NCI-H69 (cell line): ENCODE measurements at regions not wholly inside any gene's neighbourhood (a gene's known extent, or its start where the extent isn't known, plus 50 kb on each side); places are given as distances from the start of the nearest gene placed in this dataset.
"Not testable (repeated sequence)": the region's sequence is repeated elsewhere in the genome, so short reads cannot be mapped to it uniquely, and the experiment has no call there.

Experiments used
- DNase-seq: peaks from one replicate; lab custom pipeline; 2025; lab: John Stamatoyannopoulos, UW

DNA sequence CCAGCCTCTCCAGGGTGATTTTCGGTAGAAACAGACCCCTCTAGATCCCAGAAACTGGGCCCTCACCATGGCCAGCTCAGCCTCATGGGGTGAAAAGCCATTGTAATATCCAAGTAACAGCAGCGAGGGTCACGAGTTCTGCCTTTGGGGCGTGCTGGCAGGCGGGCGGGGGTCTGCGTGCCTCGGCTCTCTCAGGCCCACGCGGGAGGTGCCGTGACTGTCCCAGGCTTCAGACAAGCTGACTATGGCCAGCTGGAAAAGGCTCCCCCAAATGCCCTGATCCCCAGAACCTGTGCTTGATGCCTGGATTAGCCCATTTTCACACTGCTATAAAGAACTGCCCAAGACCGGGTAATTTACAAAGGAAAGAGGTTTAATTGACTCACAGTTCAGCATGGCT, 160.2 kb downstream of the LAT start:
- DNase-seq, result not testable (repeated sequence)

DNA sequence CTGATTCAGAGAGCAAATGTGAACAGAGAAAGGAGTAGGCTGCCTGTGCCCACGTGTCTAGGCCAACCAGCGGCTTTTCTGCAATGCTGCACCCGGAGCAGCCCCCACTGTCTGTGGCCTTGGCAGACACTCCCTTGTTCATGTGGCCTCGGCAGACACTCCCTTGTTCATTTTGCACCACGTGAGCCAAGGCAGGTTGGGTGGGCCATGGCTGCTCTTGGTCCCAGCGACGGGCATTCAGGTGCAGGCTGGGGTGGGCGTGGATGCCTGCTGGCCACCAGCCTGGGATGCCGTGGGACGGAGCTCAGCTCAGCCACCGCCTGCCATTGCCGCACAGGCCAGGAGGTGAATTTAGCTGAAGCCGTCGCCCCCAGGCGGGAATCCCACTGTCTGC, 159.8 kb downstream of the LAT start:
- not testable (repeated sequence) for DNase-seq

DNA sequence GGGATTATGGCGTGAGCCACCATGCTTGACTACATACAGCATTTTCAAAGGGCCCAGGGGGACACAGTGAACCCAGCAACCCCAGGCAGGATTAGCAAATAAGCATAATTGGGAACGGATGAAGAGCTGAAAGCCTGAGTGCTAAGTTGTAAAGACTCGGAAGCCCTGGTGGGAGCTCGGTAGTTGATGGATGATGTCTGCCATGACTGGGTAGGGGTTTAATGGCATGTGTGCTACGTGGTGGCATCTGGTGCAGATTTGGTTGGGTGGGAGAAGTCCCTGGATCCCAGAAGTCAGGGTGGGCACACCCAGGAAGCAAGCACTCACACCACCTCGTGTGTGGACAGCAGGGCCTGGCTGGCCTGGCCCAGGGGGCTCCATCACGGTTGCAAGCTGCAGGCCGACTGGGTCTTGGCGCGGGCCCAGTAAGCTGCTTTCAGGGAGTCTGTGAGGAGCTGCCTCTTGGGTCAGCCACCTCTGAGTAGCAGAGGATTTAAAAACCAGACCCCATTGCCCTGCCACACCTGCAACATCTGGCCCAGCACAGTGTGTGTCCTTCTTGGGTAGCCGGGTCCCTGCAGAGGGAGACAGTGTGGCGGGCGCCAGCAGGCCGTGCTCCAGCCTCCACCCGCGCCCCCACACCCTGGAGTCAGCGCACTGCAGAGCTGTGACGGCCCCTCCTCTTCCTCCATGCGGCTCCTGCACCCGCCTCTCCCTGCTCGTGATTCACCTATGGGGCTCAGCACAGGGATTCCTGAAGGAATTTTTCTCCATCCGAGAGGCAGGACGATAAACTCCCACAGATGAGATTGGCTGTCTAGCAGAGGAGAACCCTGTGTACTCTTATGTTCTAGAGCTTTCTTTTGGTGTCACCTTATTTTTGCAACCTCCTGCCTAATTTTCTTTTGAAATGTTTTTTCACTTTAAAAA, 159.2 kb downstream of the LAT start:
- not testable (repeated sequence) for DNase-seq

DNA sequence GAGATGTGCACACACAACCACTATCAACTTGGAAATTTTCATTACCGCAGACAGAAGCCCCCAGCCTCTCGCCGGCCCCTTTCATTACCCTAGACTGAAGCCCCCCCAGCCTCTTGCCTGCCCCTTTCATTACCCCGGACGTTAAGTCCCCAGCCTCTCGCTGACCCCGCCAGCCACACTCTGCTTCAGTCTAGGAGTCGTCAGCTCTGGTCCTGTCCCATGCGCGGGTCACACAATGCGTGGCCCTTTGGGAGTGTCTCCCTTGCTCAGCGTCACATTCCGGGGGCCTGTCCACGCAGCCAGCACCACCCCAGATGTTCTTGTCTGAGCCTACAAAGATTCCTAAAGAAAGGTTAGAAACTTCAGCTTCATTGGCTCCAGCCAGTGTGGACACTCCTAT, 157.7 kb downstream of the LAT start:
- not testable (repeated sequence) for DNase-seq

DNA sequence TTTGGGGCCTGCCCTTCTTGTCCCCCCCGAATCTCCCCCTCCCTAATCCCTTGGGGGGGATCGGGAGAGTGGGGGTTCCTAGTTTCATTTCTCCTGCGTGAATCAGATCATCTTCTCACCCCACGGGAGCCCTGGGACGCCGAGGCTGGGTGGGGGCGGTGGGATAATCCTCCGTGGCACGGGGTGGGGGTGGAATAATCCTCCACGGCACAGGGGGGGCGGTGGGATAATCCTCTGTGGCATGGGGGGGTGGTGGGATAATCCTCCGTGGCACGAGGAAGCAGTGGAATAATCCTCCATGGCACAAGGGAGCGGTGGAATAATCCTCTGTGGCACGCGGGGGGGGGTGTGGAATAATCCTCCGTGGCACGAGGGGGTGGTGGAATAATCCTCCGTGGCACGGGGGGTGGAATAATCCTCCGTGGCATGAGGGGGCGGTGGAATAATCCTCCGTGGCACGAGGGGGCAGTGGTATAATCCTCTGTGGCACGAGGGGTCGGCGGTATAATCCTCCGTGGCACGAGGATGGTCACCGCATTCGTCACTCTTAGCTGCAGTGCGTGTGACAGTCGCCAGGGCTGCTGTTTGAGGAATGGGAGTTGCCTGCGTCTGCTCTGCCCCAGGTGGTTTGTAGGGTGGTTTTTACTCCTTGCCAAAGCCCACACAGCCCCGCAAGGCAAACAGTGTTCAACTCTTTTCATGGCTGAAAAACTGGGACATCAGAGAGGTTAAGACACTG, 156.9 kb downstream of the LAT start:
- no peak for DNase-seq

DNA sequence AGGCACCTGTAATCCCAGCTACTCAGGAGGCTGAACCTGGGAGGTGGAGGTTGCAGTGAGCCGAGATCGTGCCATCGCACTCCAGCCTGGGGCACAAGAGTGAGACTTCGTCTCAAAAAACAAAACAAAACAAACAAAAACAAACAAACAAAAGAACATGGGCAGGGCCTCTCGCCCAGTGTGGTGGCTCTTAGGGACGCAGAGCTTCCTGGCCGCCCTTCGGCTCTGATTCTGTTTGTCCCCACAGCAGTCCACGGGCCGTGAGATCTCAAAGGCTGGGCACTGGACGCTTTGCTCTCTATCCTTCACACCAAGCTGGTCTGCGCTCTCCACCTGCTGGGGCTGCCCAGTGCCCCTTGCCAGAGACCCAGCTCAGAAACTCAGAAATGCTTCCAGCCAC, 156.3 kb downstream of the LAT start:
- not testable (repeated sequence) for DNase-seq

DNA sequence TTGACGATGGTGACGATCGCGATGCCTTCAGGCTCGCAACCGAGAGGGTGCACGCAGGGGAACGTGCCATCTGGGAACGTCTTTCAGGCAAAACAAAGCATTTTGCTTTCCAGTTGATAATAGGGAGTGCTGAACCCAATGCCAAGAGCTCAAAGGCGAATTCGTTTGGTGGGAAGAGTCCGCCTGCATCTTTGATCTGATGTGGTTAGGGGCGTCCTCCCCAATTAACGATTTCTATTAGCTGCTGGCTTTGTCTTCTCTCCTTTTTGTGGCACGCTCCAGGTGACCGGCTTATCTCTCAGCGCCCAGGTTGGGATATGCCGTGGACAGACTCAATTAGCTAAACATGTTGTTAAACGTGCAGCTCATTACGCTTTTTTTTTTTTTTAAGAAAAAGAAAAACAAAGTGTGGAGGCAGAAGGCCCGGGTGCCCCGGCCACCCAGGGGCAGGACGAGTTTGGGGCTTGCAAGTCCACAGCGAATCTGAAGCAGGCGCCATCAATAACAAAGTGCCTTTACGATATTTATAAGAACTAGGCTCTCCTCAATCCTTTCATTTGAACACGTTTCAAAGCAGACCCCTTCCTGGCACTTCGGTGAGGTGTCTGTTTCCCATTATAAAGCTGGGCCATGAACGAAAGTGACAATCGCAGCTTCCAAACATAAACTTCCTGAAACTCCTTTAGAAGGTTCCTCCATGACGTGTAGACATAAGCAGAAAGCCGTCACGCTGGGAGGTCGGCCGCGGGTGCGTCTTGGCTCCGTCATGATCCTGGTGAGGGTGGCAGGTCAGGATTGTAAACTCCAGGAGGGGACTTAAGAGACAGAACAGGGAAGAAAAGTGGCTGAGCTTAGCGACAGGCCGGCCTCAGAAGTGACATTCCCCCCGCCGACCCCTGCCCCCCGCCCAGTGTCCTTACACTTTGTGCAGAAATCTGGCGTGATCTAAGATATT, 155.3 kb downstream of the LAT start:
- DNase-seq, result not testable (repeated sequence)

DNA sequence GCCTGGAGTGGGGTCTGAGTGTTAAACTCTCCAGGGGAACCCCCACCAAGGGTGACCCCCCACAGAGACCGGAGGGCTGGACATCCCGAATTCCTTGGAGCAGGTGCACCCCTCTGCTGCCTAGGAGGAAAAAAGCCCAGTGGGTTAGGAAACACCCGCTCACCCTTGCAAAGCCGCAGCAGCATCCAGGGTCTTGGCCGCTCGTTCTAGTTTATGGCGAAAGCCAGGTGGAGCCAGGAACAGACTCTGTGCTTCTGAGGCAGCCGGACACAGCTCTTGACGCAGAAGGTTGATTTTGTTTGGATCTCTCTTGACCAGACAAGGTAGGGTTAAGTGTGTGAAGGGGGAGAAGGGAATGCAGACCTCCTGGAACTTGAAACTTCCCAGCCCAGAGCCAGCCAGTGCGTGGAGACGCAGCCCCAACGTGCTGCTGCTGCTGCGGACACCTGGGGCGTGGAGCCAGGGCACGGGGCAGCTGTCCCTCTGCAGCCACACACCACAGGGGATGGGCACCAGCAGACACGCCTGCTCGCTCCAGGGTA, 154.5 kb downstream of the LAT start:
- DNase-seq, result peak; percentile 21

DNA sequence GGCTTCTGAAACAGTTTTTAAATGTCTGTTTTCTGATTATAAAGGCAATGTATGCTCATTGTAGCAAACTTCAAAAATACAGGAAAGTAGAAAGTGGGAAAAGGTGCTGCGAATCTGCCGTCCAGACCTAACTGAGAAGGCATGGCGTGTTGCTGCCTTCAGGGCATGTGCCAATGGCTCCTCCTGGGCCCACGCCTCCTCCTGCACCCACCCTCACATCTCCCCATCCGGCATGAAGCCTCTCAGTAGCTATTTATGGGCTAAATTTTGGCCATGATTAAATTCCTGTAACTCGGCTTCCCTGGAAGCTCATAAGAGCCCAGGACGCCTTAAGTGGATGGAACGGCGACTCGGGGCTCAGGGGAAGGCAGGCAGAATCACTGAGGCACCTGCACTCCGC, 153.8 kb downstream of the LAT start:
- DNase-seq, result not testable (repeated sequence)

DNA sequence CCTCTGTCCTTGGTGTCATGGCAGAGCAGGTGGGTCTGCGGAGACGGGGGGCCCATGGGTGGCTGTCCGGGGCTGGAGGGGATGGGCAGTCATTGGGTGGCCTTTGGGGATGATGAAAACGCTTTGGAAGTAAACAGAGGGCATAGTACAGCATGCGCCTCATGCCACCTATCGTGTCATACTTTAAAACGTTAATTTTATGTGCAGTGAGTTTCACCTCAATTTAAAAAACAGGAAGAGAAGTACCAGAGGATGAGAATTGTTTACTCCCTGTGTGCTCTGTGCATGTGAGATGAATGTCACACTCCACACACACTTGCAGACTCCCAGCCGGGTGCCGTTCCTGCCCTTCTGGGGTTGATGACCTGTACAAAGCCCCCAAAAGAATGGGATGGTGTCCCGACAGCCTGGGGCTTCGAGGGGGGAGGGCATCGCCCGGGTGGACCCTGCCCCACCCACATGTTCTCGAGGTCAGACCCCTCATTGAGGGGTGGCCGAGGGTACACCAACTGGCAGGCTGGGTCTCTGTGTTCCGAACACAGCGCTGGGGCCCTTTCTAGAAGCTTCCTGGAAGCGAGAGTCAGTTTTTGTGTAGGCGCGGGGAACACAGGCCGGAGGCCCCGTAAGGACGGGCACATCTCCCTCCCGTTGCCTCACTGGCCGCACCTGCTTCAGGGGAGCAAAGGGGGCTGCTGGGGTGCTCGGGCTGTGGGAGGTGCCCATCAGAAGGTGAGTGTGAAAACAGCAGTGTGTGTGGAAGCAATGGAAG, 153.2 kb downstream of the LAT start:
- DNase-seq, result not testable (repeated sequence)

DNA sequence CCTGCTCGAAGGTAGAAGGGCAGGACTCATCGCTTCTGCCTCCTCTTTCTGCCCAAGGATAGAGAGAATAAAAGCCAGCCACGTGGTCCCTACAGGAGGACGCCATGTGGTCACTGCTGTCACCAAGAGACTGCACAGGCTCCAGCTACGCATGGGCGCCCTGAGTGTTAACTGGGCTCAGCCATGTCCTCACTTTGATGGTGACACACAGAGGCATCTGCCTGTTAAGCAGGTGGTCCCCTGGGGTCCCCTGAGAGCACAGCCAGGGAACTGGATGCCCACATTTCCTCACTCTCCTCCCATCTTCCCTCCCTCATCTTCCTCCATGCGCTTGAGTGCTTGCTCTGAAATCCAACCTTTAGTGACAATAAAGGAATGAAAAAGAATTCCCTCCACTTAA, 152.6 kb downstream of the LAT start:
- DNase-seq, result not testable (repeated sequence)

DNA sequence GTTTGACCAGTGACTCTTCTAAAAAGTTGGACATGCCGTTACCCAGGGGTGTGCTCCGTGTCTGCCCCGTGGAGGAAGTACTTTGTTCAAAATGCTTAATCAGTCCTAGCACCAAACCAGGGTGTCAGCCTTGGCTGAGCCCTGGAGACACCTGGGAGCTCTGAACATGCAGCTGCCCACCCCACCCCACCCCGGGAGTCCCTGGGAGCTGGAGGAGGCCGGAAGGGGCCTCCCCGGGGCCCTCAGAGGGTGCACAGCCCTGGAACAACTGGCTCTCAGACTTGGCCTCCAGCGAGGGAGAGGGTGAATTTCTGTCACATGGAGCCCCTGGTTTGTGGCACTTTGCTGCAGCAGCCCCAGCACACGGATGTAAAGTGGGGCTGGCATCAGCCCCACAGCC, 152.1 kb downstream of the LAT start:
- DNase-seq, result not testable (repeated sequence)

DNA sequence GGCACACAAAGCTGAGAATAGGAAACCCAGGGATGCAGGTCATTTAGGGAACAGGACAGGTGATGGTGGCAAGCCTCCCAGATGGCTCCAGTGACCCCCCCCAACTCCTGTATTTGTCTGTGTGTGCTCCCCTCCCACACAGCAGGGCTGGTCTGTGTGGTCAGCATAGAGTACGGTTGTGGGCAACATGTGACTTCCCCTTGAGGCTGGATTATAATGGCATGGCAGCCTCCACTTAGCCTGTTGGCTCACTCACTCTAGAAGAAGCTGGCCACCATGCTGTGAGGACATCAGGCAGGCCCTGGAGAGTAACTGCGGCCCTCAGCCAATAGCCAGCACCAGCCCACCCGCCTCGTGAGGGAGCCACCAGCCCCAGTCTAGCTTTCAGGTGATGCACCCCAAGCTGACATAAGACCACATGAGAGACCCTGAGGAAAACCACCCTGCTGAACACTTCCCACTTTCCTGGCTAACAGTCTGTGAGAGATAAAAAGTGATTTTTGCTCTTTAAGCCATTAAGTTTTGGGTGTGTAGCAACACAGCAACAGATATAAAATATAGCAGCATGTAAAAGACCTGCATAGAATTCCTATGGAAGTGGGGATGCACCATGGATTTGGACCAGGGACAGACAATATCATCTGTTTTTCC, 151.3 kb downstream of the LAT start:
- DNase-seq, result not testable (repeated sequence)

DNA sequence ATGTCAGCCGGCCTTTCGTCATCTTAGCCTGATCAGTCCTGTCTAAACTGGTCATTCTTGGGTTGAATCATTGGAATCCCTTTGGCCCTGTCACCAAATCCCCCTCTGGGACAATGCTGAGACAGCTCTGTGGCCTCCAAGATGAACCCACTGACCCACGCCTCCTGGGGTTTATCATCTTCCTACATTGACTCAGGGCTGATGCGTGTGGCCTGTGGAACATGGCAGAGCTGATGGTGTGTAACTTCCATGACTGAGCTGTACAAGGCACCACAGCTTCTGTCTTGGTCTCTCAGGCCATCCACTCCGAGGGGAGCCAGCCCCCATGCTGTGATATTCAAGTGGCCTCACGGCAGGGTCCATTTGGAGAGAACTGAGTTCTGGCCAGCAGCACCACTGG, 150.2 kb downstream of the LAT start:
- not testable (repeated sequence) for DNase-seq

DNA sequence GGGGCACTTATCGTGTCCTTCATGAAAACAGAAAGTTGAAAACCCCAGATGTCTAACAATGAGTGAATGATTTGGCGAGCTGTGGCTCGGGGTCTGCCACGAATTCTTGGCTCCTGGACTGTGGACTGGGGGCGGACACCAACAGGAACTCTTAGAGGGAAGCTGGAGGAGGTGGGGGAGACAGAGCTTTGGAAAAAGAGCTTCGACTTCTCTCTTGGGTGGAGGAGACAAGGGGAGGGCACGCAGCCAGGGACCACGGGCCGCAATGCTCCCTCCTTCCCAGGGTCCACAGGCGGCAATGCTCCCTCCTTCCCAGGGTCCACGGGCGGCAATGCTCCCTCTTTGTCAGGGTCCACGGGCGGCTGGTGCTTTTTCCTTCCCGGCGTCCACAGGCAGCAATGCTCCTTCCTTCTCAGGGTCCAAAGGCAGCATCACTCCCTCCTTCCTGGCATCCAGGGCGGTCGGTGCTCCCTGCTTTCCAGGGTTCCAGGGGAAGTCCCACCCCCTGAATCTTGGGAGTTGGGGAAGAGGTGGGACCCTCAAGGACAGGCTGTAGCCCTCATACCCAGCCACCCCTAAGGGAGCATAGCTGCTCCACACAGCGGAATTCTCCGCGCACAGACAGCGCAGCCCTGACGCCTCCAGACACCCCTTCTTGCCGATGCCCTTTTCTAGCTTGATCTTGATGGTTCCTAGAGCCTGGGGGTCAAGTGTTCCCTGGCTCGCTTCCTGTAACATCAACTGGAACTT, 149.0 kb downstream of the LAT start:
- DNase-seq, result not testable (repeated sequence)

DNA sequence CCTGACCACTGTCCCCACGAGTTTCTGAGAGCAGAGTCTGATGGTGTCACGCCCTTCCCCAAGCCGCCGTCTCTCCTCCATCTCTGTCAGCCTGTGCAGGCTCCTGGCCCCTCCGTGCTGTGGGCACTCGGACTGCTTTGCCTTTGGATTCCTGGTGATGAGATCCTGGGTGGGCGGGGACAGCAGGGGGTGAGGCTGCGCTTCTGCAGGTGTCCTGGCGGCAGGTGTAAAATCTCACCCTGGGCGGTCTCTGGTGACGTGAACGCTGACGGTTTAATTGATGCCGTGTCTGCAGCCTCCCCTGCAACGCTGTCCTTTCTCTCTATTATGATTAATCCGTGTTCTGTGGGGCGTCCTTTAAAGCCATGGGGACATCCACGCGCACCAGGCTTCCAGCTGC, 148.0 kb downstream of the LAT start:
- DNase-seq, result peak; percentile 20

DNA sequence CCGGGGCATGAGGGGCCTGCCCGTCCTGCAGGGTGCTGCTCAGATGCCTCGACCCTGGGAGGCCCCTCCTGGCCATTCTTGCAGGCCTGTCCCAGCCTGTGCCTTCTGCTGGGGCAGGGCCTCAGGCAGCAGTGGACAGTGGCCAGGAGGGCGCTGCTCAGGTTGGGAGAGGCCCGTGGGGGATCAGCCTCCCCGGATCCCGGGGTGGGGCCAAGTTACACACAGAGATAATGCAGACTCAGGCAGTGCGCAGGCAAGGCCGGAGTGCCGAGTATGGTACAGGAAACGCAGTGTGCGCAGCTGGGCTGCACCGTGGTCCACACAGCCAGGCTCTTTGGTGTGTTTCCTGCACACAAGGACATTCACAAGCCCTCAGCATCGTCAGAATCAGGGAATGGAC, 147.6 kb downstream of the LAT start:
- not testable (repeated sequence) for DNase-seq

DNA sequence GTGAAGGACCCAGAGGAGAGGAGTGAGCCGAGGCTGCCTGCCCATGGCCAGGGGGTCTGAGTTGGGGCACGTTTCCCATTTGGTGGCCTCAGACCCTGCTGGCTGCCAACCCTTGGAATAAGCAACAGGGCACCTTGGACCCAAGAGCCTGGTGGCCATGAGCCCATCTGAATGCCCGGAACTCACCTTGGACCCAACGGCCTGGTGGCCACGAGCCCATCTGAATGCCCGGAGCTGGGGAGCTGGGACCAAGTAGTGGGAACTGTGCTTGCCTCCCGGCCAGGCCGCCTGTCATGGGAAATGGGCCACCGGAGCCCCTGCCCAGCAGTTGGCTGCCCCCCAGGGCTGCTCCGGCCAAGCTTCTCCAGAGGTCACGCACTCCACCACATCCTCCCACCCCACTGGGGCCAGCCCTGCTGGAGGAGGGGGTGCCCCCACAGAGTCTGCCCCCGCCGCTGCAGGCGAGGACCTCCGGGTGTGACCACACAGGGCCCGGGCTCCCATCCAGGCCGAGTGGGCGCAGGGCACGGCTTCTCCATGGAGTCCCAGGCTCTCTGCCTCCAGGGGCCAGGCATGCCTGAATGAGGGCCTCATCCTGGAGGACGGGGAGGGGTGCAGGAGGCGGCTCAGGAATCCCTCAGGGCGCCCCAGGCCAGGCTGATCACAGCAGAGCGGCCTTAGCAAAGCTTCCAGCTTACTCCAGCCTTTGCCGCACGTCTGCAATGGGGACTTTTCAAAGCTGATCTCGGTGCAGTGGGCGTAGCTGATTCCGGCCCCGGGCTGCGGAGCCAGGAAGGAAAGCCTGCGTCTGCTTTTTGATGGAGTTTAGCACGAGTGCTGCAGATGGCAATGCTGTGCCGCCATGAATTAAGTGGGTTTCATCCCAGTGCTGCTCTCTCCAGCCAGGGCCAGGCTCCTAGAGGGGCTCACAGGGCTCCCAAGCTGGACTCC, 146.3 kb downstream of the LAT start:
- DNase-seq, result not testable (repeated sequence)
